Kidney epithelial cell (primary cell): ENCODE measurements at regions not wholly inside any gene's neighbourhood (a gene's known extent, or its start where the extent isn't known, plus 50 kb on each side); places are given as distances from the start of the nearest gene placed in this dataset.
"Not testable (repeated sequence)": the region's sequence is repeated elsewhere in the genome, so short reads cannot be mapped to it uniquely, and the experiment has no call there.

ENCODE experiments used
- DNase-seq: peaks from one replicate; pipeline ENCODE4 v3.0.0-alpha.2; 2010; ENCODE audit warnings: low read depth
- H3K27me3 ChIP-seq: 2 replicates; pipeline ENCODE4 v1.6.0; 2011; ENCODE audit warnings: low read length; ENCODE audit not compliant: control insufficient read depth, insufficient read depth
- H3K36me3 ChIP-seq: 2 replicates; pipeline ENCODE4 v1.5.1; 2011; ENCODE audit warnings: low read length; ENCODE audit not compliant: control insufficient read depth, insufficient read depth
- H3K4me3 ChIP-seq: 2 replicates; pipeline ENCODE4 v1.5.1; 2011; ENCODE audit warnings: low read depth, mild to moderate bottlenecking, control low read depth, low read length
- TF ChIP-seq, protein P1 (sequence below): IDR thresholded peaks from 2 replicates; pipeline ENCODE4 v1.5.1; 2011; ENCODE audit warnings: mild to moderate bottlenecking, moderate library complexity, low read length, control low read depth, inconsistent platforms; ENCODE audit not compliant: insufficient read depth, poor library complexity, severe bottlenecking

DNA sequence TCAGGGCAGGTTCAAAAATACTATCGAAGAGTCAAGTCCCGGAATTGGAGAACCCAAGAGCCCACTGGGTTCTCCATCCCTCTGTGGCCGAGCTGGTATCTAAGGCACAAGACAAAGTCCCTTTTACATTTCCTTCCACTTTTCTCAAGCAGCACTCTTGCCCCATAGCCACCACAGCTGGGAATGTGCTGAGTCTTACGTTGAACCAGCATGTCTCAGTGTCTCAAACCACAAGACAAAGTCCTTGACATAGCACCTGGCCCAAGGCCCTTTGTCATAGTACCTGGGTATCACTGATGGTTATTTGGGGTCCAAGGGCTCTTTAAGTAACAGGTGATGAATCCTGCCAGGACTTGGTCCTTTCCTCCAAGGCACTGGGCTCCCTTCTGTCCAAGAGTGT is 210.2 kb upstream of the IRS4 start:
- H3K27me3 ChIP-seq: no peaks in the 10 kb centered on the region
- DNase-seq: no peak
- TF ChIP-seq, protein P1, sequence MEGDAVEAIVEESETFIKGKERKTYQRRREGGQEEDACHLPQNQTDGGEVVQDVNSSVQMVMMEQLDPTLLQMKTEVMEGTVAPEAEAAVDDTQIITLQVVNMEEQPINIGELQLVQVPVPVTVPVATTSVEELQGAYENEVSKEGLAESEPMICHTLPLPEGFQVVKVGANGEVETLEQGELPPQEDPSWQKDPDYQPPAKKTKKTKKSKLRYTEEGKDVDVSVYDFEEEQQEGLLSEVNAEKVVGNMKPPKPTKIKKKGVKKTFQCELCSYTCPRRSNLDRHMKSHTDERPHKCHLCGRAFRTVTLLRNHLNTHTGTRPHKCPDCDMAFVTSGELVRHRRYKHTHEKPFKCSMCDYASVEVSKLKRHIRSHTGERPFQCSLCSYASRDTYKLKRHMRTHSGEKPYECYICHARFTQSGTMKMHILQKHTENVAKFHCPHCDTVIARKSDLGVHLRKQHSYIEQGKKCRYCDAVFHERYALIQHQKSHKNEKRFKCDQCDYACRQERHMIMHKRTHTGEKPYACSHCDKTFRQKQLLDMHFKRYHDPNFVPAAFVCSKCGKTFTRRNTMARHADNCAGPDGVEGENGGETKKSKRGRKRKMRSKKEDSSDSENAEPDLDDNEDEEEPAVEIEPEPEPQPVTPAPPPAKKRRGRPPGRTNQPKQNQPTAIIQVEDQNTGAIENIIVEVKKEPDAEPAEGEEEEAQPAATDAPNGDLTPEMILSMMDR: no peak
- H3K4me3 ChIP-seq: no peak overlapping the region
- no peaks in the 10 kb centered on the region for H3K36me3 ChIP-seq

DNA sequence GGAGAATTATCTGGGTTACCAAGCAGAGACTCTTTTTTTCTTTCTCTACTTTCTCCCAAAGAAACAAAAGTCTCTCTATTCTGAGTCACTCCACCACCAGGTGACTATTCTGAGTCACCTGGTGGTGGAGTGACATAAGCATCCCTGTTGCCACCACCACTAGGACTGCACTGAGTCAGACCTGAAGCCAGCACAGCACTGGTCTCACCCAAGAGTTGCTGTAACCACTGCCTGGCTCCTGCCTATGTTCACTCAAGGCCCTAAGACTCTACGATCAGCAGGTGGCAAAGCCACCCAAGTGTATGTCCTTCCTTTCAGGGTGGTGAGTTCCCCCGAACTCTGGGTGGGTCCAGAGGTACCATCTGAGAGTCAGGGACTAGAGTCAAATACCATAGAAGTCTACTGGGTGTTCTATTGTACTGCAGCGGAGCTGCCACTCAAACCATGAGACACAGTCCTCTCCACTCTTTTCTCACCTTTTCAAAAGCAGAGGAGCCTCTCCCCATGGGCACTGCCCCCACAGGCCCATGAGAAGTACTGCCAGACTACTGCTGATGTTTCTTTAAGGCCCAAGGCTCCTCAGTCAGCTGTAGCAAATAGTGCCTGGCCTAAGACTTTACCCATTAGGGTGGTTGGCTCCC is 209.6 kb upstream of the IRS4 start:
- no peaks in the 10 kb centered on the region for H3K27me3 ChIP-seq
- DNase-seq: no peak
- no peaks in the 10 kb centered on the region for H3K36me3 ChIP-seq
- no peak overlapping the region for H3K4me3 ChIP-seq
- TF ChIP-seq, protein P1: no peak

- Histone ChIP-seq H3K4me3 (no peak overlapping the region), H3K27me3 (no peaks in the 10 kb centered on the region), H3K36me3 (no peaks in the 10 kb centered on the region)
- no peak for DNase-seq
- TF ChIP-seq, protein P1: no peak
Observed at GRCh38 chrX:108914791-108915190, 178.4 kb upstream of the IRS4 start.

DNA sequence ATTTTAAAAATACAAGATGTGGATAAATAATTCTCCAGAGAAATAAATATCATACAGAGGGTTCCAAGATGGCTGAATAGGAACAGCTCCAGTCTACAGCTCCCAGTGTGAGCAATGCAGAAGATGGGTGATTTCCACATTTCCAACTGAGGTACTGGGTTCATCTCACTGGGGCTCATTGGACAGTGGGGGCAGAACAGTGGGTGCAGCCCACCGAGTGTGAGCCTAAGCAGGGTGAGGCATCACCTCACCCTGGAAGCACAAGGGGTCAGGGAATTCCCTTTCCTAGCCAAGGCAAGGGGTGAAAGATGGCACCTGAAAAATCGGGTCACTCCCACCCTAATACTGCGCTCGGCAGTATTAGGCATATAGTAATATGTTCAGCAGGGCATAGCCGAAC is 167.5 kb upstream of the IRS4 start:
- H3K4me3 ChIP-seq, H3K27me3 ChIP-seq, DNase-seq, H3K36me3 ChIP-seq: not testable (repeated sequence)

- Histone ChIP-seq H3K27me3 (no peaks in the 10 kb centered on the region), H3K4me3 (no peak overlapping the region), H3K36me3 (no peaks in the 10 kb centered on the region)
- TF ChIP-seq, protein P1: no peak
- DNase-seq: no peak
Observed at GRCh38 chrX:108900333-108900732, 164.0 kb upstream of the IRS4 start.

DNA sequence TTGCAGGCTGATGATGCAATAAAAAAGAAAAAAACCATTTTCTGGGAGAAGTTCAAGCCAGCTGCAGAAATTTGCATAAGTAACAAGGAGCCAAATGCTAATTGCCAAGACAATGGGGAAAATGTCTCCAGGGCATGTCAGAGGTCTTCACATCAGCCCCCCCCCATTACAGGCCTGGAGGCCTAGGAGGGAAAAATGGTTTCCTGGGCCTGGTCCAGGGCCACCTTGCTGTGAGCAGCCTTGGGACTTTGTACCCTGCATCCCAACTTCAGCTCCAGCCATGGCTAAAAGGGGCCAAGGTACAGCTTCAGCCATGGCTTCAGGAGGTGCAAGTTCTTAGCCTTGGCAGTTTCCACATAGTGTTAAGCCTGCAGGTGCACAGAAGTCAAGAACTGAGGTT is 160.0 kb upstream of the IRS4 start:
- not testable (repeated sequence) for DNase-seq, H3K4me3 ChIP-seq, H3K36me3 ChIP-seq, H3K27me3 ChIP-seq

DNA sequence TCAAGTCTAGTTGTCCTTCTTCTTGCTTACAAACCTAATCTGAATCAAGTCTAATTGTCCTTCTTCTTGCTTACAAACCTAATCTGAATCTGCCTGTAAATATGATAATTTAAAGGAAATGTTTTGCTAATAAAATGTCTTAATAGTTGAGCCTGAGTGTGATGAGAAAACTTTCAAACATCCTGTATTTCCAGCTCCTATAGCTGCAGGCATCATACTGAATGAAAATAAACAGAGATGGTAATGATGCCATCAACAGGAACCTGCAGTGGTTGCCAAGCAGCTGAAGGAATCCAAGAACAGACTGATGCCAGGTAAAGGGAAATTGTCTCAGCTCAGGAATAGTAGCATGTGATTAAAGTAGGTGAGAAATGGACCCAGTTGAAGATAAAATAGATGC is 156.1 kb upstream of the IRS4 start:
- H3K4me3 ChIP-seq: no peak overlapping the region
- TF ChIP-seq, protein P1: no peak
- H3K27me3 ChIP-seq: no peaks in the 10 kb centered on the region
- H3K36me3 ChIP-seq: no peaks in the 10 kb centered on the region
- DNase-seq: no peak
